22Rv1 (cell line): ENCODE measurements at regions not wholly inside any gene's neighbourhood (a gene's known extent, or its start where the extent isn't known, plus 50 kb on each side); places are given as distances from the start of the nearest gene placed in this dataset.

Experiments
- H3K27ac ChIP-seq: fragments of 450-650 bp; 2 replicates; pipeline ENCODE4 v1.5.1; 2017
- CTCF ChIP-seq: fragments of 450-650 bp; IDR thresholded peaks from 2 replicates; pipeline ENCODE4 v1.5.1; 2017; ENCODE audit warnings: mild to moderate bottlenecking
- ZFX ChIP-seq: fragments of 450-650 bp; IDR thresholded peaks from 2 replicates; pipeline ENCODE4 v1.6.1; 2017; ENCODE audit warnings: antibody characterized with exemption, borderline replicate concordance

DNA sequence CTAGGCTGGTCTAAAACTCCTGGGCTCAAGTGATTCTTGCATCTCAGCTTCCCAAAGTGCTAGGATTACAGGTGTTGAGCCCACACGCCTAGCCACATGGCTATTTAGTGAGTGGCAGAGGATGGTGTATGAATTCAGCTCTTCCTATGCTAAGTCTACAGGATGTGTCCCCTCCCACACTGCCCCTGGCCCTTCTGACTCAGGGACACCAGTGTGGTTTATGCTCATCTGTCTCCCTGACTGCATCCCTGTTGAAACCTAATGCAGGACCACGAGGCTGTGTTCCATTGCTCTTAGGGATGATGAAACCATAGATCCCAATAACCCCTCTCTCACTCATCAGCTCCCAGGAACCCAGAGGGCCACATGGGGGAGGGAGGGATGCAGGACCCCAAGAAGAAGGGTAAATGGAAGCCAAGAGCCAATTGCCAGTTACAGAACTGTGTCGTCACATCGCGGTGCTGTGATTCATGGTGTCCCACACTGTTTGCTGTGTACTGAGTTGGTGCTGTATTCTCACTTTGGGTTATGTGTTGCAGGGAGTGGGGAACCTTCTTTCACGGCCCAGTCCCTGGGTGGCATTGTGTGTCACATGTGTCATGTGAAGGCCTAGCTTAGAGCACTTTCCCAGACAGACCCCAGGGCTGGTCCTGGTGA is 102.9 kb upstream of the HAAO start:
- no peak for TF ChIP-seq ZFX
- no peak for TF ChIP-seq CTCF
- H3K27ac ChIP-seq, result no peak overlapping the region

GRCh38 chr2:42893047-42893758 is 100.8 kb upstream of the HAAO start:
- no peak for TF ChIP-seq CTCF
- no peak overlapping the region for H3K27ac ChIP-seq

DNA sequence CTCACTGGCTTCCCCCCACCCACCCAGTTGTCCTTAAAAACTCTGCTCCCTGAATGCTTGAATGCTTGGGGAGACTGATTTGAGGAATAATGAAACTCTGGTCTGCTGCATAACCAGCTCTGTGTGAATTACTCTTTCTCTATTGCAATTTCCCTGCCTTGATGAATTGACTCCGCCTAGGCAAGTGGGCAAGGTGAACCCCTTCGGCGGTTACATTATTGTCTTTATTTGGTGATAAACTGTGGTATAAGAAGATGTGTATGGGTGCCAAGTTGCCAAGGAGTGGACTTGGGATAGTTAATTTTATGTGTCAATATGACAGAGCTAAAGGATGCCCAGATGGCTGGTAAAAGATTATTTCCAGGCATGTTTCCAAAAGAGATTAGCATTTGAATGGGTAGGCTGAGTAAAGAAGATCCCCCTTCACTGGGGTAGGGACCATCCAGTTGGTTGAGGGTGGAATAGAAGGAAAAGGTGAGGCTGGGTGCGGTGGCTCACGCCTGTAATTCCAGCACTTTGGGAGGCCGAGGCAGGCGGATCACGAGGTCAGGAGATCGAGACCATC is 98.5 kb upstream of the HAAO start:
- H3K27ac ChIP-seq, result no peak overlapping the region
- TF ChIP-seq ZFX (no peak), CTCF (no peak)

- H3K27ac ChIP-seq, result no peak overlapping the region
- TF ChIP-seq ZFX (no peak), CTCF (no peak)
Observed at GRCh38 chr2:42888321-42889245, 96.2 kb upstream of the HAAO start.

GRCh38 chr2:42886921-42887320 is 94.5 kb upstream of the HAAO start:
- no peak overlapping the region for H3K27ac ChIP-seq

GRCh38 chr2:42882756-42883155 is 90.4 kb upstream of the HAAO start:
- TF ChIP-seq CTCF, result no peak
- no peak for TF ChIP-seq ZFX
- H3K27ac ChIP-seq, result no peak overlapping the region

More at GRCh38 chr2:42886921-42887320, 94.5 kb upstream of the HAAO start:
- TF ChIP-seq CTCF, result no peak
- no peak for TF ChIP-seq ZFX
